GM21447 (cell line): ENCODE measurements at regions not wholly inside any gene's neighbourhood (a gene's known extent, or its start where the extent isn't known, plus 50 kb on each side); places are given as distances from the start of the nearest gene placed in this dataset.

ENCODE experiments used
- ATAC-seq: cut with Tn5 transposase; IDR thresholded peaks from one replicate; pipeline ENCODE4 v1.9.1; 2021; ENCODE audit not compliant: unreplicated experiment

- ATAC-seq = no peak
Measured at GRCh38 chr14:85788470-85789233, 258.7 kb downstream of the FLRT2 start.

DNA sequence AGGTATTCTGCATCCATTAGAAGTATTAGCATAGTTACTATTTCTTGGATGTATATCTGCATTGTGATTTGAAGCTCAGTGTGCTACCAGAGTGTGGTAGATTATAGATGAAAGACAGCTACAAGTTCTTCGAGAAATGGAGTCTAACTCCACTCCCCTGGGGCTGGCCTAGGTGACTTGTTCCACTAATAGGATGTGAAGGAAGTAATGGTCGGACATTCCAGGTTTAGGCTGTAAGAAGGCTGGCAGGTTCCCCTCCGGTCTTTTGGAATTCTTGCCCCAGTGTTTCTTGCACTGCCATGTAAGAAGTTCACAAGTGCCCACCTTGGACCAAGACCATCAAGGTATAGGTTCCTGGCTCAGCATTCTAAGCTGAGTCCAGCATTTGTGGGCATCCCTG, 236.4 kb downstream of the FLRT2 start:
- no peak for ATAC-seq

- ATAC-seq = no peak
Measured at GRCh38 chr14:85764822-85765221, 234.9 kb downstream of the FLRT2 start.

DNA sequence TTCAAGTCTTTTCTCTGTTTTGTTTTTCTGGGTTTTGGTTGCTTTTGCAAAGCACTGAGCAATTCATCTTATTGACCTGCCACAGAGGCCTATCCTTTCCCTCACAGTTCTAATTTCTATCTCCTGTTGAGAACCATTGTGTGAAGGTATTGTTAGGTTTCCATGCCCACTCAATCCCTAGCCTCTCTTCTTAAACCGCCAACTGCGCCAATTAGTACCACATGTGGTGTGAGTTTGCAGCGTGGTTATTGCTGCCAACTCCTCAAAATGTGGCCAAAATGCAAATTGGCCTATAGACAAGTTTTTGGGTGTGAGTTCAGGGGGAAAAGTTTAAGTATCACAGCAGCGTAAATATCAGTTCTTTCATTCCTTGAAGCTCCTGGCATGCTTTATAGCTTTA, 232.6 kb downstream of the FLRT2 start:
- no peak for ATAC-seq

DNA sequence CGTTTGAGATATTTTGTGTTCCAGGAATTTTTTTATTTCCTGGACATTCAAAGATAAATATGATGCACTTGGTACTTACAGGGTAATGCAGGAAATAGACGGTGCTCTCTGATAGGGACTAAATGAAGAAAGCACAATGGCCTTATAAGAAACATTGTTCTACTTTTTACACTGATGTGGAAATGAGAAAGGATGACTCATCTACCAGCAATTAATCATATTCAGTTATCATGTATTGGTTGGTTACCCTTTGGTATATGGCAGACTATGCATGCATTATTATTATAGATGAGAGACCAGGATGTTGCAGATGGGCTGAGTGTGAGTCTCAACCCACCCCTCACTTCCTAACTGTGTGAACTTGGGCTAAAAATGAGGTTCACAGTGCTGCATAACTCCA, 222.2 kb downstream of the FLRT2 start:
- no peak for ATAC-seq

DNA sequence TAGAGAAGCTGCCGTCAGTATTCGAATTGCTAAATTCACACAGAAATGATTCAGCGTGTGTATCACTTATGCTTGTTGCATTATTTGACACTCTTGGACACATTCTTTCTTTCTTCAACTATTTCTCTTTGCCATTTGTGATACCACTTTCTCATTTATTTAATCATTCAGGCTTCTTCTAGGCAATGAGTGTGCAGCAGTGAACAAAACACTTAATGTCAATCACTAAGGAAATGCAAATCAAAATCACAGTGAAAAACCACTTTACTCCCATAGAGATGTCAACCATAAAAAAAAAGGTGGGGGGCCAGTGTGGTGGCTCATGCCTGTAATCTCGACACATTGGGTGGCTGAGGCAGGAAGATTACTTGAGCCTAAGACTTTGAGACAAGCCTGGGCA, 214.6 kb downstream of the FLRT2 start:
- ATAC-seq = no peak

DNA sequence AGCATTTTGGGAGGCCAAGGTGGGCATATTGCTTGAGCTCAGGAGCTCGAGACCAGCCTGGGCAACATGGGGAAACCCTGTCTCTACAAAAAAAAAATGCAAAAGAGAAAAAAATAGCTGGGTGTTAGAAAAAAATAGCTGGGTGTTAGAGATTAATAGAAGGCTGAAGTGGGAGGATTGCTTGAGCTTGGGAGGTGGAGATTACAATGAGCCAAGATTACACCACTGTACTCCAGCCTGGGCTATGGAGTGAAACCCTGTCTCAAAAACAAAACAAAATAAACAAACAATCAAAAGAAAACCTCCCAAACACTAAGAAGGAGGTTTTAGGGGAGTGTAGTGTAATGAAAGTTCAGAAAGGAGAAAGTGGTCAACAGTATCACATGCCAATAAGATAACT, 202.1 kb downstream of the FLRT2 start:
- ATAC-seq = no peak

- ATAC-seq = no peak
Measured at GRCh38 chr14:85731186-85731585, 201.2 kb downstream of the FLRT2 start.

- no peak for ATAC-seq
Measured at GRCh38 chr14:85728476-85729065, 198.6 kb downstream of the FLRT2 start.

DNA sequence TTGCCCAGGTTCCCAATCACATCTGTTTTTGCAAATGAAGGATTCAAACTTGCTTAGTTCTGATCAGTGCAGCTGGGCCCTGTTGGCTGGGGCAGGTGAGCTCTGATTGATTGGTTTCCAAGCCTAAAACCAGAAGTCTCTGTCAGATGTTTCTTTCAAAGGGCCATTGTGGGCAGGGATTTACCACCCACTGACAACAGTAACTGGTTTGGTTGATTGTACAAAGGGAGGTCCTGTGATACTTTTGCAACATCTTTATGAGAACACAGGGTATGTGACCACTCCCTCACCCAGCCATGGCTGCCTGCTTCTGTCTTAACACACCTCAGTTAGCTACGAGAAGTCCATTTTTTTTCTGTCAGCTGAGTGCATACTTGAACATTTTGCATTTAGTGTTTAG, 184.1 kb downstream of the FLRT2 start:
- no peak for ATAC-seq

- no peak for ATAC-seq
Measured at GRCh38 chr14:85711620-85712019, 181.7 kb downstream of the FLRT2 start.
